NB4 (cell line): ENCODE measurements at regions not wholly inside any gene's neighbourhood (a gene's known extent, or its start where the extent isn't known, plus 50 kb on each side); places are given as distances from the start of the nearest gene placed in this dataset.

Experiments
- DNase-seq: peaks from one replicate; pipeline ENCODE4 v3.0.0; 2010; ENCODE audit warnings: low read depth
- H3K4me3 ChIP-seq: one replicate; pipeline ENCODE4 v1.5.1; 2011; ENCODE audit warnings: mild to moderate bottlenecking, low read depth, low read length, moderate library complexity
- MYC ChIP-seq: IDR thresholded peaks from 2 replicates; pipeline ENCODE4 v1.6.1; 2011; ENCODE audit warnings: low read depth, low read length
- POLR2A ChIP-seq: IDR thresholded peaks from 2 replicates; pipeline ENCODE4 v1.6.1; 2011; ENCODE audit warnings: mild to moderate bottlenecking; ENCODE audit not compliant: insufficient read length; ENCODE audit errors: extremely low read depth
- TF ChIP-seq, protein P1 (sequence below): IDR thresholded peaks from 2 replicates; pipeline ENCODE4 v1.6.1; 2011; ENCODE audit warnings: low read depth, low read length
- TF ChIP-seq, protein P2 (sequence below): IDR thresholded peaks from one replicate; pipeline ENCODE4 v1.5.1; 2012; ENCODE audit warnings: low read depth, low read length

DNA sequence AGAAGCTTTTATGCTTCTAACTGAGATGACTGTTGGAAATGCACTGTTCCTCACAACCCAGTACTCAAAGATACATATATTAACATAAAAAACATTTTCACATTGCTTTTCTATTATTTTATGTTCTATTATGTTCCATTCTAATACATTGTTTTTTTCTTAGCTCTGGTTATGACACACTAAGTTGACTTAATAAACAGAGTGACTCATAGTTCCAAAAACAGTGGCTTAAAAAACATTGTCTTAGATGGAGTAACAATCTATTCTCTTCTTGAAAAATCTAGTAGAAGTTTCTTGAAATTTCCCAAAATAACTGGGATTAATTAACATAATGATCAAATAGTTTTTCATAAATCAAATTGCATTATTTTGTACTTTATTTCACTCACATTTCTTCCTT lies 328.2 kb upstream of the LRATD1 start:
- no peak for DNase-seq
- TF ChIP-seq MYC = no peak
- TF ChIP-seq, protein P1, sequence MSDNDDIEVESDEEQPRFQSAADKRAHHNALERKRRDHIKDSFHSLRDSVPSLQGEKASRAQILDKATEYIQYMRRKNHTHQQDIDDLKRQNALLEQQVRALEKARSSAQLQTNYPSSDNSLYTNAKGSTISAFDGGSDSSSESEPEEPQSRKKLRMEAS = no peak
- TF ChIP-seq, protein P2, sequence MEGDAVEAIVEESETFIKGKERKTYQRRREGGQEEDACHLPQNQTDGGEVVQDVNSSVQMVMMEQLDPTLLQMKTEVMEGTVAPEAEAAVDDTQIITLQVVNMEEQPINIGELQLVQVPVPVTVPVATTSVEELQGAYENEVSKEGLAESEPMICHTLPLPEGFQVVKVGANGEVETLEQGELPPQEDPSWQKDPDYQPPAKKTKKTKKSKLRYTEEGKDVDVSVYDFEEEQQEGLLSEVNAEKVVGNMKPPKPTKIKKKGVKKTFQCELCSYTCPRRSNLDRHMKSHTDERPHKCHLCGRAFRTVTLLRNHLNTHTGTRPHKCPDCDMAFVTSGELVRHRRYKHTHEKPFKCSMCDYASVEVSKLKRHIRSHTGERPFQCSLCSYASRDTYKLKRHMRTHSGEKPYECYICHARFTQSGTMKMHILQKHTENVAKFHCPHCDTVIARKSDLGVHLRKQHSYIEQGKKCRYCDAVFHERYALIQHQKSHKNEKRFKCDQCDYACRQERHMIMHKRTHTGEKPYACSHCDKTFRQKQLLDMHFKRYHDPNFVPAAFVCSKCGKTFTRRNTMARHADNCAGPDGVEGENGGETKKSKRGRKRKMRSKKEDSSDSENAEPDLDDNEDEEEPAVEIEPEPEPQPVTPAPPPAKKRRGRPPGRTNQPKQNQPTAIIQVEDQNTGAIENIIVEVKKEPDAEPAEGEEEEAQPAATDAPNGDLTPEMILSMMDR = no peak
- TF ChIP-seq POLR2A = no peak
- H3K4me3 ChIP-seq = no peak overlapping the region

DNA sequence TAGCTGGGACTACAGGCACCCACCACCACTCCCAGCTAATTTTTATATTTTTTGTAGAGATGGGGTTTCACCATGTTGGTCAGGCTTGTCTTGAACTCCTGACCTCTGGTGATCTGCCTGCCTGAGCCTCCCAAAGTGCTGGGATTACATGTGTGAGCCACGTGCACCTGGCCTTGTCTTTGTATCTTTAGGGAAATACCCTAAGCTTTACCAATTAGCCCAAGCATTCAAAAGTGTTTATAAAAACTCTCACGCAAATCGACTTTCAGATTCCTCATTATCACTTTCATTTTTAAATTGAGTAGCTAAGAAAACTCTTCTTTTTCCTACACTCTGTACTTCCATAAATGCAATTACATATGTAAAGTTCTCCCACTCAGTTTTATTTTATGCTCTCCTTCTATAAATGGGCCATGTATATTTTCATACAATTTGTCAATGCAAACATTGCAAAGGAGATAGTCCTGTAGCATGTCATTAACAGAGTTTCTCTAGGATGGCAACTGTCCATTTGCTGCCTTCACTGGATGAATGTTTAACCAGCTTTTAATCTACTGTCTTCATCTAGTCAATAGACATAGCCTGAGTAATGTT lies 326.2 kb upstream of the LRATD1 start:
- DNase-seq = no peak
- TF ChIP-seq, protein P1 = no peak
- TF ChIP-seq, protein P2 = no peak
- TF ChIP-seq MYC = no peak
- H3K4me3 ChIP-seq = no peak overlapping the region

DNA sequence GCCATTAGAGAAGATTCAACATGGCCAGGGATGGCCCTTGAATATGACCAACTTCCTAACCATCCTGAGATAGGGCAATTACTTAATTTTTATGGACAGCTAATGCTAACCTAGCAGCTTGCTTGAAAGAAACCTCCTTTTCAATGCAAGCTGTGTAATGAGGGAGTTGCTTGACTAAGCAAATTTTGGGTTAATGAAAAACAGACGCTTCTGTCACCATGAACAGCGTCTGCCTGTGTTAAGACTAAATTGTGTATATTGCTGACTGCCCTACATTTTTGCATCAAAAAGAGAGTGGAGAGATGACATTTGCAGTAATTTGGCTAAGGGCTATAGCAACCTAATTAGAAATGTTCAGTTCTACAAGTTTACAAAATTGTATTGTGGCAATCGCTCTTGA lies 319.2 kb upstream of the LRATD1 start:
- TF ChIP-seq MYC (no peak), POLR2A (no peak)
- TF ChIP-seq, protein P1 = no peak
- TF ChIP-seq, protein P2 = no peak
- no peak overlapping the region for H3K4me3 ChIP-seq

DNA sequence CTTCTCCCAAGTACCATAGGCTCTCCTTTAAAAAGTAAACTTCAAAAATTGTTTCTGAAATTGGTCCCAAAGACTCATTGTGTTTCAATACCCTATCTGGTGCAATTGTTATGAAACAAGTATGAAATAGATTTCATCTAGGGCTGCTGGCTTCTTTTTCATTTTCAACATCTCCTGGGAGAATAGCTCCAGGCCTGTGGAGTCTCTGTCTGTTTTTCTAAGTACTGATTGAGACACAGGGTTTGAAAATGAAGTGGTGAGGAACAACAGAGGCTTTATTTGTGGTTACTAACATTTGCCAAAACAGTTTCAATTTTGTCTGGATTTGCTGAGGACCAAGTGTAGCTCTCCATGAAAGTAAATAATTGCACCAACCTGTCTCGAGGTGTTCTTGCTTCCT lies 315.9 kb upstream of the LRATD1 start:
- TF ChIP-seq MYC (no peak), POLR2A (no peak)
- TF ChIP-seq, protein P1 = no peak
- TF ChIP-seq, protein P2 = no peak
- no peak for DNase-seq
- H3K4me3 ChIP-seq = no peak overlapping the region

More for the DNA sequence above, 319.2 kb upstream of the LRATD1 start:
- no peak for DNase-seq

DNA sequence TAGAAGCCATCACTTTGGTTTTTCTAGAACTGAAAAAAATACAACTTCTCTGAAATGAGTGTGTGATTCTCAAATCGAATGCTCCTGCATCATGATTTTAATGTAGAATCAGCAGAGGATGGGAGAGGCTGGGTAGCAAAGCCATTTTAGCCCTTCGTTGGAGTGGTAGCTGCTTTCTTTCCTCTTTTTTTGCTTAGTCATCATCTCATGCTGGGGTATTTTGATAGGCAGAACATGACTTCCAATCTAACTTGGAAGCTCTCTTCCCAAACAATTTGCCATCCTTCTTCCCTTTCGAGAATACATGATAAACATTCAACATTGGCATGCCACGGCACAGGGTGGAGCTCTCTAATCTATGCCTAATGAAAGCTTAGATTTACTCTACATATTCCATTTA lies 311.2 kb upstream of the LRATD1 start:
- no peak for DNase-seq
- no peak overlapping the region for H3K4me3 ChIP-seq
- TF ChIP-seq, protein P1 = no peak
- TF ChIP-seq MYC = no peak
- TF ChIP-seq, protein P2 = no peak
- no peak for TF ChIP-seq POLR2A

DNA sequence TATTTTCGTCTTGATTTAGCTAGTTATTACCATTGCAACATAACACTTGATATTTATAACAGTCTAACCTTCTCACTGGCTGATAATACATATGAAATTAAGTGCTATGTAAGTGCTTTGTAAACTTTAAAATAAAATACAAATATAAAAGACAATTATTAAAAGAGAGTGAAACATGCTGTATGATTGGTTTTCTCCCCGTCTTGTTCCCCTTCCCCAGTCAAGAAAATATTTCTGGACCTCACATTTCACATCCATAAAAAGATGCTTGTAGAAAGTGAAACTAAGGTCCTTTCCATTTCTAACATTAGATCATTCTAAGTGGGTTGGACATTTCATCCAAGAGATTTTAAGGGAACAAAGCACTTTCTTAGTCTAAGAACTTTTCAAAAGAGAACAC lies 310.2 kb upstream of the LRATD1 start:
- TF ChIP-seq, protein P1 = no peak
- no peak for TF ChIP-seq MYC
- TF ChIP-seq, protein P2 = no peak
- TF ChIP-seq POLR2A = no peak
- DNase-seq = no peak
- no peak overlapping the region for H3K4me3 ChIP-seq
